ENCODE measurements at regions not wholly inside any gene's neighbourhood (a gene's known extent, or its start where the extent isn't known, plus 50 kb on each side); places are given as distances from the start of the nearest gene placed in this dataset.
A peak's percentile ranks its signal among the peaks of the same experiment; 100 is the strongest.

DNA sequence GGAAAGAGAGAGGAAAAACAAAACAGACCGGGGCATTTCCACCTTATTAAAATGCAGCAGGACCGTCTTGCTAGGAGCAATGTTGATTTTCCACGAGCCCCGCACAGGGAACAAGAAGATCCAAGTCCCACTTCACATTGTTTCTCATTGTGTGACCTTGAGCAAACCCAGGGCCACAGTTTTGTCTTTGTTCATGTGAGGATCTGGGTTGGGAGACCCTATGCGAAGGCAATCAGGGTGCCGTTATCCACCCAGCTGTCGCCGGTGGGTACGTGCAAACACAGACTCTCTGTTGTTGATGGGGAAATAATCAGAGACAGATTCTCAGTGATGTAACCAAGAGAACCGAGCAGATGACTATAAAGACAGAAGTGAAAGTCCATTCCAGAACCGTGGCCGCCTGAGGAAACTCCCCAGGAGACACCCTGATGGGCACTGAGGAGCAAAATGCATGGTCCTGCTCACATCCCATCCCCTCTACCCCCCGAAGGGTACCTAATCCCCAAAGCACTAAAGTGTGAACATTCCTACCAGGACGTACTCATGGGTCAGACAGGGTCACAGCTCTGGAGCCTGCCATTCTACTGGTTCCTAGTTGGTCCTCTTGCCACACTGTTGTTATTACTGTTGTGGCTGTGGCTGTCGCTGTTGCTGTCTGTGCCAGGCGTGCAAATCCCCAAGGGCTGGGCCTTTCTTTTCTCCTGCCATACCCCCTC, 102.7 kb upstream of the RBPJ start (continued):
- peak; percentile 50 for TF ChIP-seq SKIL (IDR thresholded peaks at IDR 0.05; ENCODE audit: low read depth, poor library complexity, severe bottlenecking)
- 0 out of 2 replicates have a peak, but pooled peaks have one; percentile 24 for TF ChIP-seq LARP7 (IDR thresholded peaks at IDR 0.05)
- TF ChIP-seq, protein P1, sequence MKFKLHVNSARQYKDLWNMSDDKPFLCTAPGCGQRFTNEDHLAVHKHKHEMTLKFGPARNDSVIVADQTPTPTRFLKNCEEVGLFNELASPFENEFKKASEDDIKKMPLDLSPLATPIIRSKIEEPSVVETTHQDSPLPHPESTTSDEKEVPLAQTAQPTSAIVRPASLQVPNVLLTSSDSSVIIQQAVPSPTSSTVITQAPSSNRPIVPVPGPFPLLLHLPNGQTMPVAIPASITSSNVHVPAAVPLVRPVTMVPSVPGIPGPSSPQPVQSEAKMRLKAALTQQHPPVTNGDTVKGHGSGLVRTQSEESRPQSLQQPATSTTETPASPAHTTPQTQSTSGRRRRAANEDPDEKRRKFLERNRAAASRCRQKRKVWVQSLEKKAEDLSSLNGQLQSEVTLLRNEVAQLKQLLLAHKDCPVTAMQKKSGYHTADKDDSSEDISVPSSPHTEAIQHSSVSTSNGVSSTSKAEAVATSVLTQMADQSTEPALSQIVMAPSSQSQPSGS (IDR thresholded peaks at IDR 0.05; ENCODE audit: low read length): peak; percentile 25; the same call in 1 of the 2 replicates
- TF ChIP-seq, protein P2, sequence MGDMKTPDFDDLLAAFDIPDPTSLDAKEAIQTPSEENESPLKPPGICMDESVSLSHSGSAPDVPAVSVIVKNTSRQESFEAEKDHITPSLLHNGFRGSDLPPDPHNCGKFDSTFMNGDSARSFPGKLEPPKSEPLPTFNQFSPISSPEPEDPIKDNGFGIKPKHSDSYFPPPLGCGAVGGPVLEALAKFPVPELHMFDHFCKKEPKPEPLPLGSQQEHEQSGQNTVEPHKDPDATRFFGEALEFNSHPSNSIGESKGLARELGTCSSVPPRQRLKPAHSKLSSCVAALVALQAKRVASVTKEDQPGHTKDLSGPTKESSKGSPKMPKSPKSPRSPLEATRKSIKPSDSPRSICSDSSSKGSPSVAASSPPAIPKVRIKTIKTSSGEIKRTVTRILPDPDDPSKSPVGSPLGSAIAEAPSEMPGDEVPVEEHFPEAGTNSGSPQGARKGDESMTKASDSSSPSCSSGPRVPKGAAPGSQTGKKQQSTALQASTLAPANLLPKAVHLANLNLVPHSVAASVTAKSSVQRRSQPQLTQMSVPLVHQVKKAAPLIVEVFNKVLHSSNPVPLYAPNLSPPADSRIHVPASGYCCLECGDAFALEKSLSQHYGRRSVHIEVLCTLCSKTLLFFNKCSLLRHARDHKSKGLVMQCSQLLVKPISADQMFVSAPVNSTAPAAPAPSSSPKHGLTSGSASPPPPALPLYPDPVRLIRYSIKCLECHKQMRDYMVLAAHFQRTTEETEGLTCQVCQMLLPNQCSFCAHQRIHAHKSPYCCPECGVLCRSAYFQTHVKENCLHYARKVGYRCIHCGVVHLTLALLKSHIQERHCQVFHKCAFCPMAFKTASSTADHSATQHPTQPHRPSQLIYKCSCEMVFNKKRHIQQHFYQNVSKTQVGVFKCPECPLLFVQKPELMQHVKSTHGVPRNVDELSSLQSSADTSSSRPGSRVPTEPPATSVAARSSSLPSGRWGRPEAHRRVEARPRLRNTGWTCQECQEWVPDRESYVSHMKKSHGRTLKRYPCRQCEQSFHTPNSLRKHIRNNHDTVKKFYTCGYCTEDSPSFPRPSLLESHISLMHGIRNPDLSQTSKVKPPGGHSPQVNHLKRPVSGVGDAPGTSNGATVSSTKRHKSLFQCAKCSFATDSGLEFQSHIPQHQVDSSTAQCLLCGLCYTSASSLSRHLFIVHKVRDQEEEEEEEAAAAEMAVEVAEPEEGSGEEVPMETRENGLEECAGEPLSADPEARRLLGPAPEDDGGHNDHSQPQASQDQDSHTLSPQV (IDR thresholded peaks at IDR 0.05): no peak
- TF ChIP-seq, protein P3, sequence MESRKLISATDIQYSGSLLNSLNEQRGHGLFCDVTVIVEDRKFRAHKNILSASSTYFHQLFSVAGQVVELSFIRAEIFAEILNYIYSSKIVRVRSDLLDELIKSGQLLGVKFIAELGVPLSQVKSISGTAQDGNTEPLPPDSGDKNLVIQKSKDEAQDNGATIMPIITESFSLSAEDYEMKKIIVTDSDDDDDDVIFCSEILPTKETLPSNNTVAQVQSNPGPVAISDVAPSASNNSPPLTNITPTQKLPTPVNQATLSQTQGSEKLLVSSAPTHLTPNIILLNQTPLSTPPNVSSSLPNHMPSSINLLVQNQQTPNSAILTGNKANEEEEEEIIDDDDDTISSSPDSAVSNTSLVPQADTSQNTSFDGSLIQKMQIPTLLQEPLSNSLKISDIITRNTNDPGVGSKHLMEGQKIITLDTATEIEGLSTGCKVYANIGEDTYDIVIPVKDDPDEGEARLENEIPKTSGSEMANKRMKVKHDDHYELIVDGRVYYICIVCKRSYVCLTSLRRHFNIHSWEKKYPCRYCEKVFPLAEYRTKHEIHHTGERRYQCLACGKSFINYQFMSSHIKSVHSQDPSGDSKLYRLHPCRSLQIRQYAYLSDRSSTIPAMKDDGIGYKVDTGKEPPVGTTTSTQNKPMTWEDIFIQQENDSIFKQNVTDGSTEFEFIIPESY (IDR thresholded peaks at IDR 0.05): no peak
- peak; percentile 87 for TF ChIP-seq ATF7 (IDR thresholded peaks at IDR 0.05; ENCODE audit: low read depth)
- no peak for TF ChIP-seq CBFB (IDR thresholded peaks at IDR 0.05; ENCODE audit: low read depth)
- TF ChIP-seq SUZ12 (IDR thresholded peaks at IDR 0.05; ENCODE audit: unreplicated experiment): no peak
- TF ChIP-seq TCF3 (IDR thresholded peaks at IDR 0.05; ENCODE audit: borderline replicate concordance, insufficient read depth, low read depth, low read length): peak; percentile 52; the same call in 1 of the 2 replicates
- TF ChIP-seq BRCA1 (IDR thresholded peaks at IDR 0.05; ENCODE audit: low read depth, low read length): no peak
- no peak for TF ChIP-seq ZNF622 (IDR thresholded peaks at IDR 0.05)
- peak; percentile 62 for TF ChIP-seq NR2F1 (conservative IDR thresholded peaks at IDR 0.05)
- TF ChIP-seq SIN3A (IDR thresholded peaks at IDR 0.05; ENCODE audit: low read depth, low read length): no peak
- TF ChIP-seq RAD21 (IDR thresholded peaks at IDR 0.05; ENCODE audit: insufficient read depth, low read depth, low read length): no peak
- no peak for TF ChIP-seq NFYB (IDR thresholded peaks at IDR 0.05; ENCODE audit: insufficient read depth, low read depth, low read length)
- TF ChIP-seq RB1 (IDR thresholded peaks at IDR 0.05; ENCODE audit: borderline replicate concordance): no peak
- no peak; the same call in 1 of the 2 replicates for TF ChIP-seq GATAD2B (conservative IDR thresholded peaks at IDR 0.05; ENCODE audit: low read depth)
- TF ChIP-seq RFX5 (IDR thresholded peaks at IDR 0.05; ENCODE audit: low read depth, low read length): no peak
- 0 out of 2 replicates have a peak, but pooled peaks have one; percentile 18 for TF ChIP-seq SMARCA5 (IDR thresholded peaks at IDR 0.05)
- TF ChIP-seq BHLHE40 (IDR thresholded peaks at IDR 0.05; ENCODE audit: borderline replicate concordance in 1 of 2, low read depth in 2 of 2, low read length in 1 of 2): peak; percentile 2 to 28; a peak in 1 of 4 replicates
